UCSD-AML1 (cell line): ENCODE measurements at regions not wholly inside any gene's neighbourhood (a gene's known extent, or its start where the extent isn't known, plus 50 kb on each side); places are given as distances from the start of the nearest gene placed in this dataset.

Source experiments
- DNase-seq: peaks from one replicate; lab custom pipeline; 2025; ENCODE audit not compliant: unreplicated experiment; lab: John Stamatoyannopoulos, UW

GRCh38 chr9:1320607-1321195 lies 270.5 kb downstream of the DMRT2 start:
- DNase-seq: no peak

DNA sequence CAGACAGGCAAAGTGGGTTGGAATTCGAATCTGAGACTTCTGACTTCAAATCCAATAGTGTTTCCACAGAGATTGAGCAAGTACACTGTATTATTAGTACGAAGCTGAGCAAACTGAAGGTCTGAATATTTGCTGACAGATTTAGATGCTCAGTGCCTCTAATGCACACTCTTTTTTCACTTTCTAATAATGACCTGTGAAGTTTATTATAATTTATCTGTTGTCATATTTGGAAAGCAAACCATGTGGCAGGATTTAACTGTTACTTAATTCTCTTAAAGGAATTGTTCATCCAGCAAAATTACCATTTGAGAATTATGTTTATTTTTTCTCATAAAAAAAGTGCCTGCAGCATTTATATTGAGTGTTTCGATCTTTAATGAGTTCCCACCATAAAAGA lies 277.3 kb downstream of the DMRT2 start:
- DNase-seq: no peak

- DNase-seq: no peak
These were observed 278.2 kb downstream of the DMRT2 start for GRCh38 chr9:1328341-1328740.

DNA sequence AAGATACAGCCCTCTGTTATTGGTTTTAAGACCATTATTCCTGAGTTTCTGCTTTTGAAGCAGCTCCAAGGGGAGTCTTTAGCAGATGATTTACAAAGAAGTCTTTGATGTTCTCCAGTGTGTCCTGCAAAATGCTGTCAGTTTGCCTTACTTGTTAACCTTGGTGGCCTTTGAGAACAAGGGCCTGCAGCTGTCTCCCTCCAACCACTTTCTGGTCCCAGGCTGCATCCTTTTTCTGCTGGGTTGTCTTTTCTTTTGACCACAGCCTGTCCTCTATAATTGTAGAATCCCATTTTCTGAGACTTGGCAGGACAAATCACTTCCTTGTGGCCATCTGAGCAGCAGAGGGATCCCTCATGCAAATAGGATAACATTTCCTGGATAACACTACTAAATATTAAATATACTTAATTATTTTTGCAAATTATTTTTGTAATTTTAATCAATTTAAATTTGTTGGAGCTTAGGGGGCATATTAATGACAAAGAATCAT lies 281.4 kb downstream of the DMRT2 start:
- no peak for DNase-seq

DNA sequence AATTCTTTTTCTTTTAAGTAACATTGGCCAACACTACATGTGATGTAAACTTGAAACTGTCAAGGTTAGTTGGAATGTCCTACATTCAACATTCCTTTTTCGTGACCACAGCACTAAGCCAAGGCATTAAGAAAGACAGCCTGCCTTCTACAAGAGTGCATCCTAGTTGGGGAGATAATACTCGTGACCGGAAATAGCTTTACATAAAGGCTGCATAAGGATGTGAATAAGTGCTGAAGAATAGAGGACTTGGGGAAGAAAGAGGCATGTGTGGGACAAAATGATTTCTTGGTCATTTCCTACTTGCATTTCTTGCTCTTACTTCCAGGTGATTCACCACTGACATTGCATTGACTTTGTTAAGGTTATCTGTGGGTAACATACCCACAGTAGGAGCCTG lies 282.0 kb downstream of the DMRT2 start:
- DNase-seq: no peak

DNA sequence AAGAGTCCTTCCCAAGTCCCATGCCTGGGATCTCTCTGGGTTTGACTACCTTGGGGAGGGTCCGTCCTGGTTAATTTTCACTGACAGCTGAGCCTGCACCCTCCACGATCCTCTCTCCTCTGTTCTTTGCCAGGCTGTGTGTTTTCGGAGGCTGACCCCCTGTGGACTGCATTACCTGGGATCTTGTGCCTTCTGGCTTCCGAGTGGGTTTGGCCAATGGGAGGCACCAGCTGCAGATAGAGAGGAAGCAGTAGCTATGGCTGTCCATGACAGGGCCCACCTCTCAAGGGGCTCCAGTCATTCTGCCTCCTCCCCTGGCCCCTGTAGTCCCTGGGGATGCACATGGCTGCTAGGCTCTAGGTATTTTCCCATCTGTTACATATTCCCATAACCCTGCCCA lies 285.0 kb downstream of the DMRT2 start:
- no peak for DNase-seq

GRCh38 chr9:1337169-1337568 lies 287.0 kb downstream of the DMRT2 start:
- DNase-seq: no peak

DNA sequence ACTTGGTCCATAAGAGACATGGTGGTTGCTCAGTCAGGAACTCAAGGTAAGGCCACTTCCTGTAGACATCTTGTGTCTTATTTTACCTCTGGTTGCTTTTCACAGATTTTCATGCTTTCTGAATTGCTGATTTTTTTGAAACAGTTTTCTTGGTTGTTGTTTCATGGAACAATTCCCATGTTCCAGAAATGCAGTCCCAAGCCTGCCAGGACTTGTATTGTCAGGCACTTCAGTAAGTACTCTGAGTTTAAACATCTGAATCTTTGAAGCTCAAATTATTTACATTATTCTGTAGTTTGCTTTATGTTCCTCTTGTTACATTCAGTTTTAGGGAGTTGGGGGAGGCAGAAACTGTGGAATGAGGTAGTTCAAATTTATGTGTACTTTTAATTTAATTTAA lies 290.2 kb downstream of the DMRT2 start:
- DNase-seq: no peak

- DNase-seq: no peak
These were observed 303.1 kb downstream of the DMRT2 start for GRCh38 chr9:1353291-1353690.

DNA sequence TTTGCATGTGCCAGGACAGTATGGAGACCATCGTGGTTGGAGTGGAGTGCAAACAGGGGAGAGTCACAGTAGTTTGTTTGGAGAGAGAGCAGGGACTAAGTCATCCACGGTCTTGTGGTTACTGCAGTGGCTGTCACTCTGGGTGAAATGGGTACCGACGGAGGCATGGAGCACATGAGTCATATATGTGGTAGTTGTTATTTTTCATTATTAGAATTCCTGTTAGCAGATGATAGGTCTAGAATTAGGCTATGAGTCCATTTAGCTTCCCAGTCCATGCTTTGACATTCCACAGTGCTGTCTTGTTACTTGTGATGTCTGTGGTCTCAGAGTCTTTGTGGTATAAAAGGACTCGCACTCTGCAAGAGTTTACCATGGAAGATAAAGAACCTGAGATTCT lies 303.9 kb downstream of the DMRT2 start:
- no peak for DNase-seq

DNA sequence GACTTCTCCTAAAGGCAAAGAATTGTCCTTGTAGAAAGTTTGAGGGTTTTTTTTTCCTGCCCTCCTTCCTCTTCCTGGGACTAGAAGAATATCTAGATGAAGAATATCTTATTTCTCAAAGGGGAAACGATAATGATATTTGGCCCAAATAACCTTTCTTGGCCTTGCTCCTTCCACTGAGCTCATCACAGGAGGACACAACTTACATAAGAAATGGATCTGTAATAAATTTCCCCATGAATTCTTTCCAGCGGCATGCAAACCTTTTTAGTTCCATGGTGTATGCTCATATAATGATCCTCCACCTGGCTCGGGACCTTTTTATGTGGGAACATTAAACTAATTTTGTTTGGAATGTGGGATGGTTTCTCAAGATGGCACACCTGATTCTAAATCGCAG lies 304.4 kb downstream of the DMRT2 start:
- no peak for DNase-seq

GRCh38 chr9:1355656-1356055 lies 305.5 kb downstream of the DMRT2 start:
- DNase-seq: no peak

DNA sequence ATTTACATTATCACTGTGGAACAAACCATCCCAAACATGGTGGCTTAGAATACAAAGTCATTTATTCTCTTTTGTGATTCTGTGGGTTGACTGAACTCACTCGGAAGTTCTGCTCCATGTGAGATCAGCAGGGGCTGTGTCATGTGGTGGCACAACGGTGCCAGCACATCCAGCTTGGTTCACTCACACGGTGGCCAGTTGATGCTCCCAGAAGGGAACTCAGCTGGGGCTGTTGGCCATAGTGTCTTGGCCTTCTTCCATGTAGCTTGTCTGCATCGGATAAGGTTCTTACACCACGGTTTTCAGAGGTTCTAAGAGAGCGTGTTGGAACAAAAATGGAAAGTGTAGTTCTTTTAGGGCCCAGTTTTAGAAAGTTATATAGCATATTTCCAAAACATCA lies 312.7 kb downstream of the DMRT2 start:
- DNase-seq: no peak

GRCh38 chr9:1366276-1366675 lies 316.1 kb downstream of the DMRT2 start:
- no peak for DNase-seq

DNA sequence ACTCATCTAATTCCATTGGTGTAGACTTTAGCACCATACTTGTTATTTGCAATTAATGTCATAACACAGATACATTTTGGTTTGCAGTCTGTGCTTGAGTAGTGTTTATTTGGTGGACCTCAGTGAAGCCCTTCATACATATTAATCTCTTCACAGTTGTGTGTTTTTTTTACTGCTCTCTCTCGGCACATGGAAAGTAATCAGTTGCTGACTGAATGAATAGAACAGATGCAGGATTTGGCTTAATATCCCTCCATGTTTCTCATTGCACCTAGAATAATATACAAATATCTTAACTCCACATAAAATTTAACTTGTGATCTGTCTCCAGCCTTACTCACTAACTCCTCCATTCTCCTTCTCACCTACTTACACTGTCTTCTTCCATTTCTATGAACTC lies 319.1 kb downstream of the DMRT2 start:
- no peak for DNase-seq

DNA sequence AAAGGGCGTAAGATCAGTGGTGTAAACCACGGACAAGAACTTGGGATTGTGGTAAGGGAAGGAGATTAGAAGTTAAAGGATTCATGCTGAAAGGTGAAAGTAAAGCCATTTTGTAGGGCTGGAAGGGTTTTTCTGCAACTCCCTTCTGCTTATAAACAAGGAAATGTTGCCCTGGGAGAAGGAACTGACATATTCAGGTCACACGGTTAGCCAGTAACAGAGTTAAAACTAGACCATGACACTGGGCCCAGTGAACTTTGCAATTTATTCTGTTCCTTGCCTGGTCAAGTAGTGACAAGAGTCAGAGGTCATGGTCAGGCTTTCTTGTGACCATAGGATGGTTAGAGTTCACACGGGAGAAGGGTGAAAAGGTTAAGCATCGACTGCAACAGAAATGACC lies 323.3 kb downstream of the DMRT2 start:
- no peak for DNase-seq

DNA sequence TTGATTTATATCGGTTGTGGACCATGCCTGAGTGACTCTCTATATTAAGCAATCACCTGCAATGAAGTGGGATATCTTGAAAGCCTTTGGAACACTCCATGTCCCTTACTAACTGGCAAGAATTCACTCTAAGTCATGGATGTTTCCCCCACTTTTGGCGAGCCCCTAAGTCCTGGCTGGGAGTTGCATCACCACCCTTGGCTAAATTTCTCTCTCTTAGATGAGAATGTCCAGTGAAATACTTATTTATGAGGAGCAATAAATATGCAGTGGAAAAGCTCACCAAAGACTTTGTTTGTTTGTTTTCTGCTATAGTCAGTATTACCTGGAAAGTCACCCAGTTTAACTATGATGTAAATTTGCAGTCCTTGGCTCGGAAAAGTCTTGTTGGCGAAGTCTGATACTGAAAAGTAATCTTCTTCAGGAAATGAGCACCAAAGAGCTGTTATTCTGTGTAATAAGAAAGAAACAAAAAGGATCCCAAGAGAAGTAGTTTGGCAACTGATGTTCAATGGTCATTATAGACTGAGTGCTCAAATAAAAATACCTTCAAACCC lies 333.8 kb downstream of the DMRT2 start:
- no peak for DNase-seq

GRCh38 chr9:1384816-1385215 lies 334.7 kb downstream of the DMRT2 start:
- DNase-seq: no peak

DNA sequence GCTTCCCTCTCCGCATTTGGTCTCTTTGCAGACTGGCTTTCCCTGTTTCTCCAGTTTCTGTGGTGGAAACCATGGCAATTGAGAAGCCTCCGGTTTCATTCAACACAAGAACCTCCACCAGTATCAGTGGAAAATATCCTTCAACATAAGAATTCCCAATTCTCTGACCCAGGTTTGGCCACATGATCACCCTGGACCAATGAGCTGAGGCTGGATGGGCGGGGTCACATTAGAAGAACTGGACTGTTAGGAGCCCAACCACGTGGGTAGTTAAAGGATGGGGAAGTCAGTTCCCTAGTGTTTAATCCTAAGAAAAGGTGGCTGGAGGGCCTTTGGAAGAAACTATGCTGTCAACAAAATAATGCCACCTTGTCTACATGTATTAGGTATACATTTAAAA lies 336.3 kb downstream of the DMRT2 start:
- DNase-seq: no peak

DNA sequence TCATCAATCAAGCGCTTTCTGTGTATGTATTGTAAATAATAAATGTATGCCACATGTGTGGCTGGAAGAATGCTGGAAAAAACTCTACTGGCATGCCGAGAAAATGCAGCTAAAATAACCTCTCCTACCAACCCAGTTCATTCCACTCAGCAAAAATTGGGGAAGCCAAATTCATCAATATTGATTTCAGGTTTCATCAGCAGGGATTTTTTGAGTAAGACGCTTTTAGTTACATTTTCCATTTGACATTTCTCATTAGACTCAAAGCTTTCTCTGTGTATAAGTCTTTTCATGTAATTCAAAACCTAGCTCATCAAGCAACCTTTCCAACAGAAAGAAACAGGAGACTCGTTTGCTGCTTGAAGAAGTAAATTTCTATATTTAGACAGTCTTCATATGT lies 338.1 kb downstream of the DMRT2 start:
- no peak for DNase-seq

DNA sequence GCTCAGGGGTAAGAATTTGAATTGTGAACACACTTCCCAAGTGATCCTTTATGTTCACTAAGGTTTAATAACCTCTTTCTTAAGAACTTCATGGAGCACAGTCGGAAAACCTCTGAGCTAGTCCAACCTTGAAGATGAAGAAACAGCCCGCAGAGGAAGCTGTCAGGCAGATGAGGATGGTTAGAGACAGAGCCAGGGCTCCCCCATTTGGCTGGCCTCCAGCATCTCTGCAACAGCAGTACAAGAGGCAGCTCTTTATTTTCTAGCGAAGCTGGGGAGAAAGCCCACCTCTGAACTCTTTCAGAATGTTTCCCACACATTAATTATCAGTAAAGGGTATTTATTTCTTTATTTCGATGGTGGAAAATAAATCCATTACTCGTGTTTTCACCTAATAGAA lies 350.8 kb downstream of the DMRT2 start:
- DNase-seq: no peak

DNA sequence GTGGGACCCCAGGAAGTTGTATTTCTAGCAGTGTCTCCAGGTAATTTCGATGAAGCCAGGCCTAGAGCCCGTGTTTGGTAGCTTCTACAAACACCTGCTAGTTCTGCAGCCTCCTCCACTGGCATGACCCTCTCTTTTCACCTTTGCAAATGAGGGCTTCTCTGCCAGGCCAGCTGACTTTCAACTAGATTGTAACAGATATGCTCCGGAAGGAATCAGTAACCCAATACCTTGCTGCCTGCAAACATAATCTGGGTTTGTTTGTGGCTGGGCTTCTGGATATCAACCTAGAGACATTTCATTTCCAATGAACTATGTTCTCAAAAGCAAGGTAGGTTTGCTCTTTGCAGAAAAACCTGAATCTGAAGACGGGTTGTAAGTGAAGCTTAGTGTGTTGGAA lies 354.8 kb downstream of the DMRT2 start:
- no peak for DNase-seq

- no peak for DNase-seq
These were observed 361.7 kb downstream of the DMRT2 start for GRCh38 chr9:1411826-1412225.
